ENCODE measurements at regions not wholly inside any gene's neighbourhood (a gene's known extent, or its start where the extent isn't known, plus 50 kb on each side); places are given as distances from the start of the nearest gene placed in this dataset.

DNA sequence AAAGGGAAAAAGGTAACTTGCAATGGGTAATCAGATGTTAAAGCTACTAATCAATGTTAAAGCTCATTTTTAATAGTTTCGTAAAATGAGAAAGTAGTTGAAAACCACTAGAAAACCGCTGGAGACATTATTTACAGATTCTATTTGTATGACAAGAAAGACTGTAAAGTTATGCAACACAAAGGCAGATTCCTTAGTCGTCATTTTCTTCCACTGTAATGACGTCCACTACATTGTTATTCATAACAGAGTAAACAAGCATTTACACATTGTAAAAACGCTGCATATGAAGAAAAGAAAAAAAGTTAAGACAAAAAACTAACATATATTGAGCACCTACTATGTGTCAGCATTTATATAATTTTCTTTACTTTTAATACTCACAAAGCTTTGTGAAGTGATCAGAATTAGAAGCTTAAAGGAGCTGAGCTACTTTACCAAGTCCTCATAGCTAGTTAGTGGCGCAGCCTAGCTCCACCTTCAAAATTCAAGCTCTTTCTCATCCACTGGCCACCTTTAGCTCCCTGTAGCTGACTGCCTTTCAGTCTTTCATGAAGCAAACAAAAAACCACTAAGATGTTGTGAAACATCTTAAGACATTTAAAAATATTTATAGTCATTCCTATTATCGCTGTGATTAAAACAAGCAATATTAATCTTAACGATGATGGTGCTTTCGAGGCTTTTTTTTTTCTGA, 100.1 kb upstream of the CDIN1 start:
- Mint-ChIP-seq H3K27me3 (peaks cover 1% of the 10 kb centered on the region), H3K4me1 (ENCODE audit: low read depth) (no peaks in the 10 kb centered on the region), H3K36me3 (no peaks in the 10 kb centered on the region), H3K4me3 (no peak overlapping the region), H3K27ac (no peak overlapping the region), H3K9me3 (no peaks in the 10 kb centered on the region)
- ChIA-PET CTCF (interaction anchor here (0.6 to 0.8 kb wide), 2 partner anchors 60 to 908 kb away, joined by 4 read pairs; no protein-coding TSS in a partner anchor), POLR2A (no interaction called here)
- DNase-seq = no peak
- intact Hi-C loops (cut with micrococcal nuclease) = no loop called here

DNA sequence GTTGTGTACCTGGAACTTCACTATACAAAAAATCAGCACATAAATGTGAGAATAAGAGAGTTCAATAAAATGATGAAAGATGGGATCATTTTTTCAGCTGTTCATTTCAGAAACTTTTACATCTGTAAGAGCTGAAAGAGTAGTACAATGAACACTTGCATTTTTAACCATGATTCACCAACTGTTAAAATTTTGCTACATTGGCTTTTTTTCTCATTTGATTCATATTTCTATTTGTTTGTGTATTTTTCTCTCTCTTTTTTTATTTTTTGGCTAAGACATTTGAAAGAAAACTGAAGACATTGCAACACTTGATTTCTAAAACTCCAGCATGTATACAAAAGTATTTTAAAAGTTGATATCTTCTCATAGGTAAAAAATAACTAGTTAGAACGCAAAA, 98.3 kb upstream of the CDIN1 start:
- peaks cover 1% of the 10 kb centered on the region for H3K27me3 Mint-ChIP-seq

DNA sequence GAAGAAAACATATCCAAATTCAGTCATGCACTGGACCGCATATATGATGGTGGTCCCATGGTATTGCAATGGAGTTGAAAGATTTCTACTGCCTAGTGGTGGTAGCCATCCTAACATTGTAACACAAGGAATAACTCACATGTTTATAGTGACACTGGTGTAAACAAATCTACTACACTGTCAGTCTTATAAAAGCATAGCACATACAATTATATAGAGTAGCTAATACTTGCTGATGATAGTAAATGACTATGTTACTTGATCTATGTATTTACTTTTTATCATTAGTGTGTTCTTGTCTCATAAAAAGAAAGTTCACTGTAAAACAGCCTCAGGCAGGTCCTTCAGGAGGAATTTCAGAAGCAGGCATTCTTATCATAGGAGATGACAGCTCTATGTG, 96.0 kb upstream of the CDIN1 start:
- intact Hi-C loops (cut with micrococcal nuclease) = no loop called here
- H3K36me3 Mint-ChIP-seq = no peaks in the 10 kb centered on the region
- no peaks in the 10 kb centered on the region for H3K9me3 Mint-ChIP-seq
- H3K4me3 Mint-ChIP-seq = no peak overlapping the region
- ChIA-PET CTCF (no interaction called here), POLR2A (no interaction called here)
- no peak overlapping the region for H3K27ac Mint-ChIP-seq
- no peaks in the 10 kb centered on the region for H3K4me1 Mint-ChIP-seq (ENCODE audit: low read depth)
- peaks cover 1% of the 10 kb centered on the region for H3K27me3 Mint-ChIP-seq
- DNase-seq = no peak

More for the DNA sequence above, 98.3 kb upstream of the CDIN1 start:
- intact Hi-C loops (cut with micrococcal nuclease) = no loop called here
- Mint-ChIP-seq H3K36me3 (no peaks in the 10 kb centered on the region), H3K4me1 (ENCODE audit: low read depth) (no peaks in the 10 kb centered on the region), H3K27ac (no peak overlapping the region), H3K9me3 (no peaks in the 10 kb centered on the region), H3K4me3 (no peak overlapping the region)
- POLR2A ChIA-PET = no interaction called here
- no peak for DNase-seq
- CTCF ChIA-PET = no interaction called here

DNA sequence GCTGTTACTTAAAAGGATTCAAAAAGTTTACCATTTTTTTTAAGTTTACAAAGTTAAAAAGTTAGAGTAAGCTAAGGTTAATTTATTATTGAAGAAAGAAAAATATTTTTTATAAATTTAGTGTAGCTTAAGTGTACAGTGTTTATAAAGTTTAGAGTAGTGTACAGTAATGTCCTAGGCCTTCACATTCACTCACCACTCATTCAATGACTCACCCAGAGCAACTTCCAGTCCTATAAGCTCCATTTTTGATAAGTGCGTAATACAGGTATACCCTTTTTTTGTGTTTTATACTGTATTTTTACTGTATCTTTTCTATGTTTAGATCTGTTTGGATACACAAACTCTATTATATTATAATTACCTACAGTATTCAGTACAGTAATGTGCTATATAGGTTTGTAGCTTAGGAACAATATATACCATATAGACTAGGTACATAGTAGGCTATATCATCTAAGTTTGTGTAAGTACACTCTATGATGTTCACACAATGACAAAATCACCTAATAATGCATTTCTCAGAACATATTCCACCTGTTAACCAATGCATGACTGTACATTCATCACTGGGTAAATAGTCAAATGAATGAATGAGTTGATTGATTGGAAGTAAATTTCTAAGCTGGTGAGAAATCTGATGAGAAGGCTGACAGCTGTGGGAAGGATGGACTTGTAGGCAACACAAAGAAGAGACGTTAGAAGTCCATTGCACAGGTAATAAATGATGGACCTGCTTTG, 95.2 kb upstream of the CDIN1 start:
- CTCF ChIA-PET = interaction anchor here (0.9 kb wide), 1 partner anchor 13 kb away, joined by 3 read pairs; no protein-coding TSS in a partner anchor
- H3K9me3 Mint-ChIP-seq = no peaks in the 10 kb centered on the region
- no peak for DNase-seq
- POLR2A ChIA-PET = no interaction called here
- no peaks in the 10 kb centered on the region for H3K36me3 Mint-ChIP-seq
- intact Hi-C loops (cut with micrococcal nuclease) = no loop called here
- H3K4me1 Mint-ChIP-seq (ENCODE audit: low read depth) = no peaks in the 10 kb centered on the region
- H3K4me3 Mint-ChIP-seq = no peak overlapping the region
- H3K27ac Mint-ChIP-seq = no peak overlapping the region
- peaks cover 1% of the 10 kb centered on the region for H3K27me3 Mint-ChIP-seq

DNA sequence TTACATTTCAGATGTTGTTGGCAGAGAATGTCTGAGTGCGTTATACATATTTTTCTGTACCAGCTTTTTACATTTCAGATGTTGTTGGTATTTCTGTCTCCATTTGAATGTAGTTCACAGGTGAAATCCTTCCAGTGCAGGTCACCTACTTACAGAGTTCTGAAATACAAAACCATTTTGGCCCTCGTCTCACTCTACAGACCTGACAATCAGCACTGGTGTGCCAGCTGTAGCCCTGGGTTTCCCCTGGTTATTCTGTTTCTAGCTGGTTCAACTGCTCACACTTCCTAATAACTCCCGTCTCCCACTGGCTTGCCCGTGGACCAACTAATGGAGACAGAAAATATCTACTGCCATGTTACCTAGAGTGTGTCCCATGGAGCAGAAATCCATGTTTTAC, 87.5 kb upstream of the CDIN1 start:
- Mint-ChIP-seq H3K4me3 (no peak overlapping the region), H3K27me3 (peaks cover 3% of the 10 kb centered on the region), H3K27ac (no peak overlapping the region), H3K9me3 (no peaks in the 10 kb centered on the region), H3K4me1 (ENCODE audit: low read depth) (no peaks in the 10 kb centered on the region), H3K36me3 (no peaks in the 10 kb centered on the region)
- no peak for DNase-seq
- POLR2A ChIA-PET = no interaction called here
- intact Hi-C loops (cut with micrococcal nuclease) = no loop called here
- CTCF ChIA-PET = no interaction called here

DNA sequence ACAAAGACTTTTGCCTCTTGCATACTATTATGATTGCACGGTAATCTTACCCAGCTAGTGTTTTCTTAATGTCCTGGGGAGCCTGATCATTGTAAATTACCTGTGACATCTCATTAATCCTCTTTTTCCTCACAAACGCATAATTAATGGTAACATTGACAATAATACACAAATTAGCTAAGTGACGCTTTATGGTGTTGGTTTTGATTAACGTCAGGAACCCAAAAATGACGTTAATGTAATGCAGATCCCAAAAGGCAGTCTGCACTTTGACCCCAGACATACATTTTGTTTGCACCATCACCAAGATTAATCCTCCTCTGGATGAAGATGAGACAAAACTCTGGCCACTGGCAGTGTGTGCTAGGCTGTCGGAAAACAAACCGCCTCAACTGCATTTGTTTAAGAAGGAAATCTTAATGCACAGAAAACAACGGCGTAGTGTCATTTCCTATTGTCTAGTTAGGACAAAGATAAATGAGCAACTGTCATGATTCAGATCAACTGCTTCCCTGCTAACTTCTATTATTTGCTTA, 83.9 kb upstream of the CDIN1 start:
- no peaks in the 10 kb centered on the region for H3K36me3 Mint-ChIP-seq
- DNase-seq = no peak
- CTCF ChIA-PET = no interaction called here
- no peak overlapping the region for H3K4me3 Mint-ChIP-seq
- H3K27ac Mint-ChIP-seq = no peak overlapping the region
- H3K27me3 Mint-ChIP-seq = peaks cover 3% of the 10 kb centered on the region
- H3K9me3 Mint-ChIP-seq = no peaks in the 10 kb centered on the region
- intact Hi-C loops (cut with micrococcal nuclease) = no loop called here
- no peaks in the 10 kb centered on the region for H3K4me1 Mint-ChIP-seq (ENCODE audit: low read depth)
- POLR2A ChIA-PET = no interaction called here

DNA sequence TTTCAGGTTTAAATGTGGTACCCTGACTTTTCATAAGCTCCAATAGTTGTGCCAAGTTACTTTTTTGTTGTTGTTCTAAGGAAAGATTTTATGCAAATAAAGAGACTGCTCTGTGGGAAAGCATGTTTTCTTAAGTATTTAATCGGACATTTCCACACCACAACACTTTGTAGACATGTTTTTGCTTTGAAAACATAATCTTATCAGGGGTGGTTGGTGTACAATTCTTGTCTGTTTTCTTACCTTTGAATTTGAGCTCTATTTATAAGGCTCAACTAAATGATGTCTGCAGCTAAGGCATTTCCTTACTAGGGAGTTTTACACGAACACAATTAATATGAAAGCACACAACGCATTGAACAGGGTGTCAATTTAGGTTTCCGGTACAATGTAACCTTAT, 81.5 kb upstream of the CDIN1 start:
- DNase-seq = no peak
- H3K27ac Mint-ChIP-seq = no peak overlapping the region
- no peaks in the 10 kb centered on the region for H3K4me1 Mint-ChIP-seq (ENCODE audit: low read depth)
- H3K4me3 Mint-ChIP-seq = no peak overlapping the region
- CTCF ChIA-PET = interaction anchor here (0.7 kb wide), 1 partner anchor 60 kb away, joined by 3 read pairs; no protein-coding TSS in a partner anchor
- H3K27me3 Mint-ChIP-seq = peaks cover 9% of the 10 kb centered on the region
- POLR2A ChIA-PET = no interaction called here
- intact Hi-C loops (cut with micrococcal nuclease) = no loop called here
- H3K36me3 Mint-ChIP-seq = no peaks in the 10 kb centered on the region
- H3K9me3 Mint-ChIP-seq = no peaks in the 10 kb centered on the region

DNA sequence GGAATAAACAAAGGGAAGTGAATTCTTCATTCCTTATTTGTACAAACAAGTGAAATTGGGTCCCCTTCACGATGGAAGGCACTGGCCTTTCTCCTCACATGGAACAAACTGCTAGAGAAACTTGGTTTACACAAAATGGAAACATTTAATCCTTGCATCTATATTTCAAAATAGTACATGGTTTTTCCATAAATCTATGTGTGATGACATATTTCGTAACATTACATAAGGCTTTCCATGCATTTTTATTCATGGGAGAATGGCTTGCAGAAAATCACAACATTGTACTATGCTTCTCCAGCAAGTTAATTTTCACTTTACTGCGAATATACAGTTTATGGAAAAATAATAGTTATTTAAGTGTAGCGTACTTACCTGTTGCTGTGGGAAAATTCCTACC, 81.0 kb upstream of the CDIN1 start:
- no peak for DNase-seq
- POLR2A ChIA-PET = no interaction called here
- Mint-ChIP-seq H3K4me1 (ENCODE audit: low read depth) (no peaks in the 10 kb centered on the region), H3K36me3 (no peaks in the 10 kb centered on the region), H3K27ac (no peak overlapping the region), H3K27me3 (peaks cover 9% of the 10 kb centered on the region), H3K9me3 (no peaks in the 10 kb centered on the region), H3K4me3 (no peak overlapping the region)
- intact Hi-C loops (cut with micrococcal nuclease) = no loop called here
- CTCF ChIA-PET = interaction anchor here (0.7 kb wide), 1 partner anchor 60 kb away, joined by 3 read pairs; no protein-coding TSS in a partner anchor

DNA sequence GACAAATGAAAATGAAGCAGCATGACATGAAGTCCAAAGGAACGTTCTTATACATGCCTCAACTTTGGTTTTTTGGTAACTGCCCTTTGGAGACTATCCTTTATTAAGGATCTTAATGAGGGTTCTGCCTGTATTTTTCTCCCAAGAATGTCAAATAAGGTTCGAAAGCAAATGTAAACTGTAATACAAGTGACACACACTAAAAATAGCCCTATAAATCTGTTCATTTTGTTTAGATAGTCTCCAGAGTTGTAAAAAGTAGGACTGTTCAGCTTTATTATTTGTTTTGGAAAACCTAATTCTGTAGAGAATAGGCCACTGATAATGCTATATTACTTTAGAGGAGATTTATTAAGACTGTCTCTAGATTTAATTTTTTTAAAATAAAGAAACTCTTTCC, 80.5 kb upstream of the CDIN1 start:
- no peaks in the 10 kb centered on the region for H3K36me3 Mint-ChIP-seq
- intact Hi-C loops (cut with micrococcal nuclease) = no loop called here
- no peak overlapping the region for H3K27ac Mint-ChIP-seq
- ChIA-PET CTCF (interaction anchor here (1.1 kb wide), 1 partner anchor 19 kb away, joined by 4 read pairs; no protein-coding TSS in a partner anchor), POLR2A (no interaction called here)
- H3K27me3 Mint-ChIP-seq = peaks cover 9% of the 10 kb centered on the region
- no peaks in the 10 kb centered on the region for H3K9me3 Mint-ChIP-seq
- no peak overlapping the region for H3K4me3 Mint-ChIP-seq
- no peaks in the 10 kb centered on the region for H3K4me1 Mint-ChIP-seq (ENCODE audit: low read depth)
- no peak for DNase-seq

DNA sequence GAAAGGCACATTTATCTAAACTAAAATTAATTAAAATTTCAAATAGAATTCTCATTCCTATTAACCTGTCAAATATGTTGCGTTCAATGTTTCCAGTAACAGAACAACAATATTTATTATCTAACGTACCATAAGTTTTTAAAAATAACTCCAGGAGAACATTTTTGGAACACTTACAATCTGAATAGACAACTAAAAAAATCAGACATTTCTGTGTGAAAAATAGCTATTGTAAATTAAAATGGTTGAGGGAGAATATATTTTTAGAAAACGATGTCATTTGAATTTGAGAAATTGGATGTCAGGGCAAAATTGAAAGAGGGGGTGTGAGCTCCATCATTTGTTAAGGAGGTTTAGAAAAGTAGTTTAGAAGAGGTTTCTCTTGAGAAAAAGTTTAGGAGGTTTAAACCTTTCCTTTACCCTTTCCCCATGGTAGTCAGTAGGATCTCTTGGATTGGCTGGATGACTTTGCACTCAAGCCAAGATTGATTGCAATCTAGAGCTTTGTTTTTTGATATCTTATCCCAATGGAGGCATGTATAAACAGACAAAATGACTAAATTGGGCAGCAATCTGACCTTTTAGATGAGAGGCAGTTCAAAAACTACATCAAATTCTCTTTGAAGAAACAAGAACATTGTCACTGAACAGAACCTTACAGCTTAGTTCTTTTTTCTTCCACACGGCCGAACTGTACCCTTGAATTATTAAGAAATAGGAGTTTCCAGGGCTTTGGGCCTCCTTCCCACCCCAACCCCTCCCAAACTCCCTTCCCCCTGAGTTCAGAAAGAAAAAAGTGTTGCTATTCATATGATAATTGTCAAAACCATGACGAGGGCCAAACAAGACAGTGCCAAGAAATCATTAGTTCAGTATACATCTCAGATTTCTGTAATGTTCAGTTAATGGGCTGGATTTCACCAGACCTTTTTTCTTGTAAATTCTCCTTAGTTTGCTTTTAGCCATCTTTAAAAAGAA, 79.7 kb upstream of the CDIN1 start:
- Mint-ChIP-seq H3K27me3 (peaks cover 9% of the 10 kb centered on the region), H3K36me3 (no peaks in the 10 kb centered on the region), H3K4me1 (ENCODE audit: low read depth) (no peaks in the 10 kb centered on the region), H3K27ac (no peak overlapping the region), H3K4me3 (no peak overlapping the region), H3K9me3 (no peaks in the 10 kb centered on the region)
- no peak for DNase-seq
- POLR2A ChIA-PET = no interaction called here
- intact Hi-C loops (cut with micrococcal nuclease) = loop anchor here (5.0 to 10.0 kb wide), 2 partner anchors 605 to 1383 kb away; partner anchors contain the start of gene MEIS2
- CTCF ChIA-PET = interaction anchor here (1.1 kb wide), 1 partner anchor 18 kb away, joined by 4 read pairs; no protein-coding TSS in a partner anchor

DNA sequence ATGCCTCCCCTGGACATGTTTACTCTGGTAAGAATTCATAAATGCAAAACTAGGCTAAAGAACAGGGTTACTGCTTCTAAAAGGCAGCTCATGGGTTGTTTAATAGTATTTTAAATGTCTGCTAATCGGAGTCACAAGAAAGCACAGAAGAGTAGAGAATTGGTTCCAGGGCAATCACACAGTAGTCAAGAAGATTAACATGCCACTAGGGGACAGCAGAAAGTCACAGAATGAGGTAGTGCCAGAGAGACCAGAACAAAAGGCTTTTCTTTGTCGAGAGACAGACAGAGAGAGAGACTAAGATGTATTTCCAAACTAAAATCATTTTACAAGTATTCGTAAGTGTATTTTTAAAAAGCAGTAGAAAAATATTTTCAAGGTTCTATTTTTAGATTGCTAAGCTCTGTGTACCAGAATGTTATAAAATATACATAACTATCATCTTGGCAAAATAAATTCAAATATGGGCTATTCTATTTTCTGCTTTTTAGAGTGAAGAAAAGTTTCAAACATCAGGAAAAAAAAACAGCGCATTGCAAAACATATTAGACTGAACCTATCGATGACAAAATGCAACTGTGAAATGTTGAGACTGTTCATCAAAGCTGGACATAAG, 78.3 kb upstream of the CDIN1 start:
- ChIA-PET CTCF (interaction anchor here (0.7 to 1.0 kb wide), 2 partner anchors 383 to 627 kb away, joined by 4 to 5 read pairs; no protein-coding TSS in a partner anchor), POLR2A (no interaction called here)
- Mint-ChIP-seq H3K9me3 (no peaks in the 10 kb centered on the region), H3K27ac (no peak overlapping the region), H3K27me3 (peaks cover 10% of the 10 kb centered on the region), H3K4me3 (no peak overlapping the region), H3K4me1 (ENCODE audit: low read depth) (no peaks in the 10 kb centered on the region), H3K36me3 (no peaks in the 10 kb centered on the region)
- intact Hi-C loops (cut with micrococcal nuclease) = loop anchor here (5.0 to 10.0 kb wide), 2 partner anchors 604 to 1381 kb away; partner anchors contain the start of gene MEIS2
- DNase-seq = no peak

Data from activated CD4-positive, alpha-beta memory T cell treated with anti-CD3 and anti-CD28 coated beads for 36 hours (primary cell).